Kidney (tissue), 13 donors: ENCODE measurements at regions not wholly inside any gene's neighbourhood (a gene's known extent, or its start where the extent isn't known, plus 50 kb on each side); places are given as distances from the start of the nearest gene placed in this dataset.

Experiments
- DNase-seq, 5 donors: peaks; one replicate each; pipeline ENCODE4 v3.0.0-alpha.2; 2013 to 2020
- FAIRE-seq: peaks from 2 replicates; lab custom pipeline; 2012; peaks lifted over from hg19 to GRCh38; lab: Jason Lieb, UNC
- H3K27ac ChIP-seq, 2 donors: one replicate each; pipeline ENCODE4 v1.7.0; 2013; ENCODE audit warnings: low read depth in 2 of 2, low read length in 2 of 2, inconsistent platforms in 1 of 2
- H3K27me3 ChIP-seq: one replicate; pipeline ENCODE4 v1.7.1; 2013; ENCODE audit warnings: low read length, inconsistent platforms; ENCODE audit not compliant: control insufficient read depth, insufficient read depth
- H3K36me3 ChIP-seq, 3 donors: one replicate each; pipeline versions ENCODE4 v1.7.0 to v1.7.1; 2013; ENCODE audit warnings: low read length in 3 of 3, control low read depth in 1 of 3, inconsistent platforms in 1 of 3; ENCODE audit not compliant: insufficient read depth in 3 of 3, control insufficient read depth in 2 of 3
- H3K4me1 ChIP-seq, 3 donors: one replicate each; pipeline versions ENCODE4 v1.7.0 to v1.7.1; 2013; ENCODE audit warnings: low read length in 3 of 3, inconsistent platforms in 1 of 3, low read depth in 1 of 3; ENCODE audit not compliant: control insufficient read depth in 2 of 3, insufficient read depth in 2 of 3
- H3K4me3 ChIP-seq, 3 donors: one replicate each; pipeline versions ENCODE4 v1.7.0 to v1.8.1; 2013; ENCODE audit warnings: low read length in 3 of 3, control low read depth in 1 of 3, inconsistent platforms in 1 of 3
- H3K9ac ChIP-seq, 3 donors: one replicate each; pipeline versions ENCODE4 v1.7.0 to v1.7.1; 2013; ENCODE audit warnings: low read length in 3 of 3, control low read depth in 1 of 3, inconsistent platforms in 1 of 3
- H3K9me3 ChIP-seq, 3 donors: one replicate each; pipeline versions ENCODE4 v1.7.0 to v1.7.1; 2013; ENCODE audit warnings: low read length in 3 of 3, control low read depth in 1 of 3, inconsistent platforms in 1 of 3; ENCODE audit not compliant: control insufficient read depth in 2 of 3, insufficient read depth in 1 of 3
- CTCF ChIP-seq: IDR thresholded peaks from 3 replicates; pipeline ENCODE4 v1.5.1; 2012; ENCODE audit warnings: mild to moderate bottlenecking, moderate library complexity, borderline replicate concordance; ENCODE audit not compliant: insufficient read depth; ENCODE audit errors: extremely low read depth
- intact Hi-C: fragments of 100-400 bp; cut with DNase I; formaldehyde crosslinking; loops from one replicate; pipeline ENCODE4 v1.11.1; 2022
- donor health status: control.
- donor health status: control.
- donor health status: control.
- donor health status: control.
- donor health status: control.
- donor health status: DM: yes; HTN: yes; CAD: no.
- donor health status: Normal renal cell carcinoma (clear cell type).

GRCh38 chr2:118224895-118225311 is 136.6 kb downstream of the INSIG2 start:
- no peak overlapping the region for H3K27ac ChIP-seq
- peaks cover 0 to 5% (median 0%) of the 10 kb centered on the region in 3 donors for H3K4me1 ChIP-seq
- no peaks in the 10 kb centered on the region for H3K9me3 ChIP-seq
- no peaks in the 10 kb centered on the region for H3K36me3 ChIP-seq
- H3K4me3 ChIP-seq = no peak overlapping the region
- no peak for FAIRE-seq
- H3K9ac ChIP-seq = no peak overlapping the region
- intact Hi-C loops = loop anchor here (5.0 kb wide), 1 partner anchor 627 kb away; no protein-coding TSS in a partner anchor
- H3K27me3 ChIP-seq = peaks cover 32% of the 10 kb centered on the region
- TF ChIP-seq CTCF = no peak
- peak in 1 of 5 donors; percentile 14 for DNase-seq

GRCh38 chr2:118223992-118224894 is 136.0 kb downstream of the INSIG2 start:
- Histone ChIP-seq H3K9me3 (no peaks in the 10 kb centered on the region), H3K27me3 (peaks cover 35% of the 10 kb centered on the region), H3K4me3 (peak overlapping the region in 2 of 3 donors; percentile 42 to 43), H3K36me3 (no peaks in the 10 kb centered on the region), H3K4me1 (peaks cover 0 to 5% (median 0%) of the 10 kb centered on the region in 3 donors), H3K9ac (no peak overlapping the region), H3K27ac (no peak overlapping the region)
- peak in 4 of 5 donors; percentile 47 to 68 (median 55) for DNase-seq
- no peak for FAIRE-seq
- intact Hi-C loops = no loop called here
- no peak for TF ChIP-seq CTCF

- Histone ChIP-seq H3K4me3 (peak overlapping the region in 2 of 3 donors; percentile 42 to 43), H3K27ac (no peak overlapping the region), H3K36me3 (no peaks in the 10 kb centered on the region), H3K9me3 (no peaks in the 10 kb centered on the region), H3K9ac (no peak overlapping the region), H3K4me1 (peaks cover 0 to 5% (median 0%) of the 10 kb centered on the region in 3 donors), H3K27me3 (peaks cover 35% of the 10 kb centered on the region)
- intact Hi-C loops = no loop called here
- TF ChIP-seq CTCF = no peak
- FAIRE-seq = no peak
- peak in 4 of 5 donors; percentile 24 to 65 (median 34) for DNase-seq
These were observed 135.3 kb downstream of the INSIG2 start for GRCh38 chr2:118223511-118223991.
